HG02623 (cell line): ENCODE measurements at regions not wholly inside any gene's neighbourhood (a gene's known extent, or its start where the extent isn't known, plus 50 kb on each side); places are given as distances from the start of the nearest gene placed in this dataset.

Experiments
- ATAC-seq: cut with Tn5 transposase; IDR thresholded peaks from one replicate; pipeline ENCODE4 v1.9.1; 2021; ENCODE audit warnings: moderate library complexity; ENCODE audit not compliant: unreplicated experiment

DNA sequence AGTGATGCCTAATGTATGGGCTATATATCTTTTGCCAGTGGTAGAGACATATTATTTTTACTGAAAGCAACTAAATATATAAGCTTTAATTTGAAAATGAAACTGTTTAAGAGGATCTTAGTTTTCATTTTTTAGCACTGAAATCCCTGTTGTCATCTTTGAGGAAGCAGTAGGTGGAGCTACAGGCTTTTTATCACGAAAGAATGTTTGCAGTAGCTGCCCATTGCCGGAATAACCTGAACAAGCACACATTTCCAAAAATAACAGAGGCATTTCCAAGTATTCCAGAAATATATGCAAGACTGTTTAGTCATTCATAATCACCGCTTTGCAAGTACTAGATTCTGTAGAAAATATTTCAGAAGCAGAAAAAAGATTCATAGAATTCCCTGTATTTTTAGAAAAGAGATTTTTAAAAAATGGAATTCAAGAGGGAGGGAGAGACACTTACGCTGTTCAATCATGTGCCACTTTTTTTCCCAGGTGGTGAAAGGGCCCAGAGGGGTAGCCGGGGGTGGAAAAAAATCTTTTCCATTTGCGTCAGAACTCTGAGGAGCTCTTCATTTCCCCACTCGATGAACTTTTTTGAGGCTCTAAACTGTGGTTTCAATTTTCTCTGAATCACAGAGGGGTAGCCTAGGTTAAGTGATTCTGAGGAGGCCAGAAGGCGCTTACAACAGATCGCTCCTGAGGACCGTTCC, 142.5 kb upstream of the FERMT1 start:
- no peak for ATAC-seq

DNA sequence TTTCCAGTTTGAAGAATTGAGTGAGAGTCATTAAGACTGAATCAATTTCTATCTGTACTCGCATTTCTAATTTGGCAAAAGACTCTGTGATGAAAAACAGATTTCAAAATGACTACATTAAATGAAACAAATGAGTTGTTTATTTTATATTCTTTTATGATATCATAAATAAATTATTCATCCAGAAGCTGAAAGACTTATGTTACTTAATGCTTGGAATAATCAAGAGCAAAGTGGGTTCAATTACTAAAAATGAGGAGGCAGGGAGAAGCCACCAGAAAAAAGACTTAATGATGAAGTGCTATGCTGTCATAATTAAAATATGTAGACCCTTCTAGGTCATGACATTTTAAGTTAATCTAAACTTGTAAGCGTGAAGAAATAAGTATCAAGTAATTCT, 130.6 kb upstream of the FERMT1 start:
- no peak for ATAC-seq

DNA sequence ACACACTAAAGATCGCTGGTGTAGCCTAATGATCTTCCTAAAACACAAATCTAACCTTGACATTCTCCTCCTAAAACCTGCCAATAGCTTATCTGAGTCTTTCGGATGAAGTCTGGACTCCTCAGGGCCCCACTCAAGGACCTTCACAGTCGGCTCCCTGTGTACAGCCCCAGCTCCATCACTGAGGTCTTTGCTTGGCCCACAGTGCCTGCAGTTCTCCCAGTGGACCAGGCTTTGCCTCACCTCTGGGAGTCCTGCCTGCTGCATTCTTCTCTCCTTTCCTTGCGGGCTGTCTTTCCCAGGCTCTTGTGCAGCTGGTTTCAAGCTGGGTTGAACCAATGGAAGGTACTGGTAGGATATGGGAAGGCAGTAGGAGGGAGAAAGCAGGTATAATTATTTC, 122.6 kb upstream of the FERMT1 start:
- ATAC-seq = no peak

DNA sequence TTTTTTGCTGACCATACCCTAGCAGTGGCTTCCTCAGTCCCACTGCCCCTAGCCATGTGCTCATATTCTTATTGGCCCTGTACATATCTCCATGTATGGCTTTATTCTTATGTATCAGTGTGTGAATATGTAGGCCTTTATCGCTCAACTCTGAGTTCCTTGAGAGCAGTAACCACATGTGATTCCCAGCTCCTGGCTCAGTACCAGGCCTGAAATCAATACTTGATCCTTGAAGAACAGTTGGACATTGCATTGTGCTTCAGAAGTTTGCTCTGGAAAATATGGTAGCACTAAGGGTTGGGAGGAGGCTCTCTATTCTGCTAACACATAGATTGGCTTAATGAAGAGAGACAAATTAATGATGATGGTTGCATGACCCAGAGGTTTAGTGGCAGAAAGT, 118.8 kb upstream of the FERMT1 start:
- no peak for ATAC-seq

DNA sequence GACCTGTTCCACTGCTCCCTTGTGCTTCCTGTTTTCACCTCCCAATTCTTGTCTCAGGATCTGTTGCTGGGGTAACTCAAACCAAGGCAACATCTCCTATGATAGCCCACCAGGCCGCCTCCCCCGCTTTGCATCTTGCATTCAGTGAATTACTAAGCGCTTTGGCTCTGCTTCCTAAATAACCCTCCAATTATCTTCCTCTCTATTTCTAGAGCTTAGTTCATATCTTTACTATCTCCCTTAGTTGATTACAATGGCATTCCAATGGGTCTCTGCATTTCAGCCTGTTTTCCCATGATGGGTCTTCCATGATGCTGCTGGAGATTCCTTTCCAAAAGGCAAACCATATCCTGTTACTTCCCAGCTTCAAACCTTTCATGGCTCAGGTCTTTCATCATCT, 117.2 kb upstream of the FERMT1 start:
- no peak for ATAC-seq

DNA sequence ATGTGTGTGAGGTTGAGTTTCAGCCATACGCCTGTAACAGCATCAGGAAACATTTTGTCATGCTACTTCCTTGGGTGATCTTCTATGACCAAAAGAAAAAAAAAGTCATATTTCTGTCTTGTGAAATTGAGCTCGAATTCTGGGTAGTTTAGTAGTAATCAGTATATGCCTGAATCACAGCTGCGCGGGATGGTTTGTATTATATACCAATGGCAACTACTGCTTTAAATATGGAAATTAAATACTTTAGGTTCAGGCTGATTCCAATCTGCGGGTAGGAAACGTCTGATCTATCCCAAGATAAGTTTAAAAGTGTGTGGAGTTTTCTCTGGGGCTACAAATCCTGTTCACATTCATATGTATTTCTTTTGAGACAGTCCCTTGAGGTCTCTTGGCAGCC, 115.6 kb upstream of the FERMT1 start:
- no peak for ATAC-seq

DNA sequence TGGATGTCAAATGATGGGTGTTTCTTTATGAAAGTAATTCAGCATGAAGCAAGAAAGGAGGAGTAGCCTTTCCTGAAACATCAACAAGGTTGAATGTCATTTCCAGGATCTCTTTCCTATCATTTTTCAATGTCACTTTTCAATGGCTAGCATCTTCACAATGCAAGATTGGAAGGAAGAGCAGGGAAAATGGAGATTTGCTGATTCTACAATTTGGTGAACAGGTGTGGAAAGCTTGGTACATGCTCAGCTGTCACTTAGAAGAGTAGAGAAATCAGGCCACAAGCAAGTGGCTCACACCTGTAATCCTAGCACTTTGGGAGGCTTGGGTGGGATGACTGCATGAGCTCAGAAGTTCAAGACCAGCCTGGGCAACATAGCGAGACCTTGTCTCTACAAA, 112.7 kb upstream of the FERMT1 start:
- ATAC-seq = no peak

DNA sequence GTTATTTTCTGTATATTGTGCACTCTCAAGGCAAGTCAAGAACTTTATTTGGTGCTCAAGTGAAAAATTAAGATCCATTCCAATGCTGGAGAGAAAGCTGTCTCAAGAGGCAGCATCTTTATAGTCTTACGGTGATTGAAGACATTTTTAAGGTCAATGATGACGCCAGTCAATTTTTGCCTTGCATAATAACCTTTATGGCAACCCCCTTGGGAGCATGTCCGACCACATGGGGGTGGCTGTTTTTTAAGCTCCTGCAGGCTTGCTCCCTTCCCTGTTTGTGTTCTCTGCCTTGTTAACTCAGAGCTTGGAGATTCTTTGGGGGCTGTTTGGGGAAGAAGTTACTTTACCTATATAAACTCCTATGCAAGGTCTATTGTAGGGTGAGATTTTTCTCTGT, 109.6 kb upstream of the FERMT1 start:
- ATAC-seq = no peak

DNA sequence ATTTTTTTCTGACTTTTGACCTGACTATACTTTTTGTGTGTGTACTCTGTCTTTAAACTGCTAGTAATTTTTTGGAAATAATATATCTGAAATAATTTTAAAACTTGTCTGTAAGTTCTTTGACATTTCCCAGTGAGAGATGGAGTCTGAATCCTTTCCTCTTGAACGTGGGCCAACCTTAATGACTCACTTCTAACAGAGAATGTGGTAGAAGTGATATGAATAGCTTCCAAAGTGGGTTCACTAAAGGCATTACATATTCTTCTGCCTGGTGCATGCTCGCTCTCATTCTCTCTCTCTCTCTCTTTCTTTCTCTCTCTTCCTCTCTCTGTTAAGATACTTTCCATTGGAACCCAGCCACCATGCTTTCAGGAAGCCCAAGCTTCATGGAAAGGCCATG, 108.7 kb upstream of the FERMT1 start:
- ATAC-seq = no peak

DNA sequence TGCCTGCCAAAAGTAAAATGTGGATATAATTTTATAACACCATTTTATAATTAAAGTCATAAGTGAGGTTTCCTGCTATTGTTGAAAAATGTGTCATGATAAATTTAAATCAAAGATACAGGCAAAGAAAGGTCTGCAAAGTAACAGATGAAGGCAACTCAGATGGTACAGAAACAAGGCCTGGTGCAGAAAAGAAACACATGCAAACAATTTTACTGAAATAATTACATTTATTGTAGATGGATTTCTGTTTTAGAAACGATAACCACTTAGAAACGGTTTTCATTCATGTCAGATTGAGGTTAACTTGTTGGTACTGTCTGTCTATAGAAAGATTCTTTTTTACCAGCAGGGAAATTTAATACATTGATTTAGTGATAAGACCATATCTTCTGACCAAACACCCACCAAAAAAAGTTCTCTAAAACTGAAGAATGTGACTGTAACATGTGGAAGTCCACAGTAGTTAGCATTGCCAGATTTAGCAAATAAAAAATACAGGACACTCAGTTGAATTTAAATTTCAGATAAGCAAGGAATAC, 105.5 kb upstream of the FERMT1 start:
- ATAC-seq = no peak

DNA sequence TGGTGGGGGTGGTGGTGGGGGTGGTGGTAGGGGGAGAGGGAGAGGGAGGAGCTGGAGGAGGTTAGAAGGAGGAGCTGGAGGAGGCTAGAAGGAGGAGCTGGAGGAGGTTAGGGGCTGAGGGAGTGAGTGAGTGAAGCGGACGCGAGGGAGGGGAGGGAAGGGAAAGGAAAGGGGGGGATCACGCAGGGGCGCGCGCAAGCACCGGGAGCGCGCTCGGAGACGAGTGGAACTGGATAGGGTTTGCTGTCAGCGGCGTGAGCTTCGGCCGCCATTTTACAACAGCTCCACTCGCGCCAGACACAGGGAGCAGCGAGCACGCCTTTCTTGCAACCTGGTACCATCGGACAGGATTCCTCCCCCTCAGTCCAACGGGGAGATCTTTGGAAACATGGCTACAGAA, 90.5 kb upstream of the FERMT1 start:
- ATAC-seq = no peak

DNA sequence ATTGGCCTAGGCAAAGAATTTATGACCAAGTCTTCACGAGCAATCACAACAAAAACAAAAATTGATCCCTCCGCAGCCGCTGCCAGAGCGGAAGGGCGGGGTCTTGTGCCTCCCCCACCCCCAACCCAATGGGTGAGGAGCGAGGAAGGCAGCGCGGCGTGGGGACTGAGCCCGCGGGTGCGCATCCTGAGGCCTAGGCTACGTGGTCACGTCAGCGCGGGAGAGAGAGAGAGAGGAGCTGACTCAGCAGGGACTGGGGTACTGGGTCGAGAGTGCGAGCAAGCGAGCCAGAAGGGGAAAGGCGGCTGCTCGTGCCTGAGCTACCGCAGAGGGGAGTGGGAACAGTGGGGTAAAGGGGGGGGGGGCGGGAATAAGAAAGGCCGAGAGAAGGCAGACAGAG, 90.1 kb upstream of the FERMT1 start:
- ATAC-seq = no peak

DNA sequence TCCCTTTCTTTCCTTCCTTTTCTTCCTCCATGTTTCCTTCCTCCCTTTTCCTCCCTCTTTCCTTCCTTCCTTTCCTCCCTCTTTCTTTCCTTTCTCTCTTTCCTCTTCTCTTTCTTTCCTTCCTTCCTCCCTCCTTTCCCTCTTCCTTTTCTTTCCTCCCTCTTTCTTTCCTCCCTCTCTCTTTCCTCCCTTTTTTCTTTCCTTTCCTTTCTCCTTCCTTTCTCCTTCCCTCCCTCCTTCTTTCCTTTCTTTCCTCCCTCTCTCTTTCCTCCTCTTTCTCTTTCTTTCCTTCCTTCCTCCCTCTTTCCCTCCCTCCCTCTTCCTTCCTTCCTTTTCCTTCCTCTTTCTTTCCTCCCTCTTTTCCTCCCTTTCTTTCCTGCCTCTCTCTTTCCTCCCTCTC, 86.3 kb upstream of the FERMT1 start:
- no peak for ATAC-seq

DNA sequence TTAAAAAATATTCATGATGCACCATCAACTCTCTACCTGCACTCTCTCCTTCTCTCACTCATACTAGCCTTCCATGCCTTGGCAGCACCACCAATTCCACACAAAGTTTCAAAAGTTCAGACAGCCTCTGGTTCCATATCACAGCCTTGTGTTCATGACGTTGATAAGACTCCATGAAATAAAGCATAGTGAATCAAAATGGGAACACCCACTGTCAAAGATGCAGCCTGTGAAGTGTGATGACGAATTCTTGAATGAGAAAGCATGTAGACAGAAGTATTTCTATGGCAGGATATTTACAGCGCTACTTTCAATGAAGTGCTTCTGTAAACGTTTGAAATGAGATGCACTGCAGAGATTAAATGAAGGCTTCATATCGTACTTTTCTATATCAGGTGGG, 77.3 kb upstream of the FERMT1 start:
- ATAC-seq = no peak

DNA sequence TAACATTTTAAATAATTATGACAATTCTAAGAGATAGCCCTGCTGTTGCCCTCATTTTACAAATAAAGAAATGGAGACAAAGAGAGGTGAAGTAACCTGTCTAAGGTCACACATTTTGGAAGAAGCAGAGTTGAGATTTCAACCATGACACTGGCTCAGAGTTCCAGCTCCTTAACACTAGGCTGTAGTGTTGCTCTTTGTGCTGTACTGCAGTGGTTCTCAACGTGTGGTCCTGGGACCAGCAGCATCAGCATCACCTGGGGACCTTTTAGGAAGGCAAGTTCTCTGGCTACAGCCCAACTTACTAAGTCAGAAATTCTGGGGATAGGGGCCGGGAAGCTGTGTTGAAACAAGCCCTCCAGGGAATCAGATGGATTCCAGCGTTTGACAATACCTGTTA, 62.4 kb upstream of the FERMT1 start:
- ATAC-seq = no peak

DNA sequence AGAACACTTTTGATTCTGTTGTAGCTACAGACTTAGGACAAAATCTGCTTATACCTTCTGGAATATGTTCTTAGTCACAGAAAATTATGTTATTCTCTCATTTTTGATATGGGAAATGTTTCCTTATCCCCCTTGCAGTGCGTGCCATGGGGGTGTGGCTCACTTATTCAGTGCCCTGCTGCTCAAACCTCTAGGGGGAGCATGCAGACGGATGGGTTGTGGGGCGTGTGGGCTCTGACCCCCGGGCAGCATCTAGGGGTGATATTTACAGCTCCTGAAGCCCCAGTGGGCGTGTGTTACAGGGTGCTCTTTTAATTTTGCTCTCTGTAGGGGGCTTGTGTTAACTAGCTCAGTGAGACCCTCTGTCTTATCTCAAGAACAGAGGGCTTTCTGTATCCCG, 61.3 kb upstream of the FERMT1 start:
- ATAC-seq = no peak

DNA sequence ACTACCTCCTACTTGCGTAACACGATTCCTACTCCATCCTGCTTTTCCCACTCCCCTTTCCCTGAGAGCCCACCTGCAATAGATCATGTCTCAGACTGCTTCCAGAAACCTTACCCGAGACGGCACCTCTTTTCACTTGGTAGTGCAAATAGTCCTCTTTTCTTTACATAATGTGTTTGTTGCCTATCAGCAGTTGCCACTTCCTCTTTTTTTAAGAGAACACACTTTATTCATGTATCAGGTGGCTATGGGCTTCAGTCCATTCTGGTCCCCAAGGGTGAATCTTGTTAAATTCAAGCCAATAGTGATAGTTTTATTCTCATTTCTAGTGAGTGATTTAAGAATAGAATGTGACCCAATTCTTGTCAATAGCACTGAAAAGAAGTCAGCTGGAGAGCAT, 57.7 kb upstream of the FERMT1 start:
- no peak for ATAC-seq

DNA sequence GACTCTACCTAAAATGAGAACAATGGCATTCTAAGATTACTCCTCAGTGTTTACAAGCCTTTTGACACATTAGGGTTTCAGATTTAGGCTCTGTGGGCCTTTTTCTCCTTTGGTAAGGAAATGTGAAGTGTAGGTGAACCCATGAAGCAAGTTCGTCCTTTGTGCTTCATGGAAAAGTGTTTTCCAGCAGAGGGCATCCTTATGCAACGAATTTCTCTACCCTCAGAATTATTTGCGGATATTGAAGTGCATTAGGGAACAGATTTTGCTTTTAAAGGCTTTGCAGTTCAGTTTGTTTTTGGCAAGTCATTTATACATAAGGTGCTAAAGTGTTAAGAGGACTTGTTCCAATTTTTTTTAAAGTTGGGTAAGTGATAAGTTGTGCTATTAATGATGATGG, 55.7 kb upstream of the FERMT1 start:
- no peak for ATAC-seq

DNA sequence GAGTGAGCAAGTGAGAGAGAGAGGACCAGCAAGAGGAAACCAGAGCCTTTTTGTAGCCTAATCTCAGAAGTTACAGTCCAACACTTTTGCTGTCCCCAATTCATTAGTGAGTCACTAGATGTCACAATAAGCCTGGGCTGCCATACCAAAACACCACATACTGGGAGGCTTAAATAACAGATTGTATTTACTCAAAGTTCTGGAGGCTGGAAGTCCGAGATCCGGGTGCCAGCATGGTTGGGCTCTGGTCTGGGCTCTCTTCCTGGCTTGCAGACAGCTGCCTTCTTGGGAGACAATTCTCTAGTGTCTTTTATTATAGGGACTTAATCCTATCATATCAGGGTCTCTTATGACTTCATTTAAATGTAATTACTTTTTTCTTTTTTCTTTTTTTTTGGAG, 50.7 kb upstream of the FERMT1 start:
- ATAC-seq = no peak
